K562 (cell line): ENCODE measurements at regions not wholly inside any gene's neighbourhood (a gene's known extent, or its start where the extent isn't known, plus 50 kb on each side); places are given as distances from the start of the nearest gene placed in this dataset.

Experiments
- ATAC-seq: fragments of 200-7000 bp; cut with Tn5 transposase; 3 replicates; pipeline ENCODE4 v1.9.1; 2020; ENCODE audit warnings: moderate library complexity
- BruUV-seq: library from RNA; stranded (reverse); fragments of 400-500 nt; replicated peaks from 2 replicates; lab custom pipeline; 2021; lab: Mats Ljungman, UMichigan
- CTCF ChIA-PET: fragments of 300-600 bp; formaldehyde crosslinking; extraction: SDS; loops from one replicate; lab custom pipeline; 2021; ENCODE audit warnings: low intra/inter-chr PET ratio; lab: Yijun Ruan, JAX
- POLR2A ChIA-PET: fragments of 300-600, 350-650 bp; sonication (Branson Sonifier 250); formaldehyde crosslinking; extraction: SDS; loops from one replicate; lab custom pipeline; 2021; ENCODE audit warnings: antibody characterized with exemption, inconsistent platforms; lab: Yijun Ruan, JAX
- DNase-seq, 4 experiments: peaks; one replicate each; pipeline versions ENCODE4 v3.0.0 to v3.0.0-alpha.2; 2011 to 2018; ENCODE audit warnings: low spot score in 3 of 4, mixed read lengths in 3 of 4; ENCODE audit errors: extremely low read depth in 1 of 4
- FAIRE-seq: peaks from 2 replicates; lab custom pipeline; 2011; peaks lifted over from hg19 to GRCh38; lab: Jason Lieb, UNC
- H2AFZ ChIP-seq: 2 replicates; pipeline ENCODE4 v1.6.0; 2011; ENCODE audit warnings: low read depth, low read length, control low read depth, inconsistent platforms
- H3K27ac ChIP-seq: fragments of 200-600 bp; 3 replicates; pipeline ENCODE4 v1.8.0; 2011; ENCODE audit warnings: low read depth, mild to moderate bottlenecking, control low read depth, inconsistent platforms, low read length, moderate library complexity, mixed read lengths; ENCODE audit errors: extremely low read depth
- H3K27me3 ChIP-seq, 2 experiments: fragments of 300-600 bp in 1 of 2; 2 replicates in 1 of 2; 3 replicates in 1 of 2; pipeline versions ENCODE4 v1.6.0 to v1.8.0; 2011; ENCODE audit warnings: inconsistent platforms in 2 of 2, low read length in 2 of 2, mild to moderate bottlenecking in 1 of 2, mixed read lengths in 1 of 2, moderate library complexity in 1 of 2; ENCODE audit not compliant: control insufficient read depth in 2 of 2, insufficient read depth in 2 of 2
- H3K36me3 ChIP-seq: fragments of 300-600 bp; 3 replicates; pipeline ENCODE4 v1.8.0; 2011; ENCODE audit warnings: mild to moderate bottlenecking, low read length, inconsistent platforms; ENCODE audit not compliant: control insufficient read depth, insufficient read depth
- H3K4me1 ChIP-seq, 2 experiments: fragments of 200-600 bp in 1 of 2; replicated peaks in 1 of 2; 2 replicates in 1 of 2; 3 replicates in 1 of 2; pipeline versions ENCODE4 v1.5.1 to v1.8.0; 2011; ENCODE audit warnings: inconsistent platforms in 2 of 2, low read length in 2 of 2, mild to moderate bottlenecking in 1 of 2, mixed read lengths in 1 of 2, moderate library complexity in 1 of 2; ENCODE audit not compliant: control insufficient read depth in 2 of 2, insufficient read depth in 2 of 2
- H3K4me2 ChIP-seq: 2 replicates; pipeline ENCODE4 v1.6.1; 2011; ENCODE audit warnings: low read length, control low read depth, inconsistent platforms, mixed read lengths; ENCODE audit not compliant: insufficient read depth
- H3K4me3 ChIP-seq: fragments of 200-600 bp; sonication (generic), shearing (Covaris generic); 2 replicates; pipeline ENCODE4 v1.5.1; 2016; ENCODE audit warnings: control low read depth, inconsistent platforms
- H3K79me2 ChIP-seq: fragments of 200-600 bp; 3 replicates; pipeline ENCODE4 v1.8.0; 2011; ENCODE audit warnings: low read length, inconsistent platforms; ENCODE audit not compliant: control insufficient read depth, insufficient read depth
- H3K9ac ChIP-seq, 2 experiments: 2 replicates each; pipeline versions ENCODE4 v1.6.0 to v1.6.1; 2011; ENCODE audit warnings: low read depth in 2 of 2, low read length in 2 of 2, control low read depth in 1 of 2, inconsistent platforms in 1 of 2, mild to moderate bottlenecking in 1 of 2, mixed read lengths in 1 of 2; ENCODE audit not compliant: insufficient read depth in 1 of 2
- H3K9me1 ChIP-seq: one replicate; pipeline ENCODE4 v1.6.0; 2011; ENCODE audit warnings: inconsistent platforms, mild to moderate bottlenecking, low read length, moderate library complexity; ENCODE audit not compliant: control insufficient read depth, insufficient read depth
- H3K9me3 ChIP-seq: replicated peaks from 2 replicates; pipeline ENCODE4 v1.5.1; 2011; ENCODE audit warnings: low read depth, low read length, inconsistent platforms; ENCODE audit not compliant: control insufficient read depth, insufficient read depth
- H4K20me1 ChIP-seq: replicated peaks from 2 replicates; pipeline ENCODE4 v1.6.1; 2011; ENCODE audit warnings: low read length, inconsistent platforms, mixed read lengths; ENCODE audit not compliant: control insufficient read depth, insufficient read depth
- ARID3A ChIP-seq: IDR thresholded peaks from 2 replicates; pipeline ENCODE4 v1.6.1; 2012; ENCODE audit warnings: low read depth, low read length, improper control_type of control experiment, borderline replicate concordance
- BACH1 ChIP-seq: fragments of 200-800 bp; sonication (Bioruptor generic); IDR thresholded peaks from 2 replicates; pipeline ENCODE4 v1.6.1; 2016; ENCODE audit warnings: missing genetic modification characterization, missing compliant biosample characterization
- CBX5 ChIP-seq: IDR thresholded peaks from 2 replicates; pipeline ENCODE4 v1.6.1; 2014; ENCODE audit warnings: low read depth, borderline replicate concordance
- DPF2 ChIP-seq: fragments of 450-650 bp; IDR thresholded peaks from 2 replicates; pipeline ENCODE4 v1.6.1; 2016
- FOXK1 ChIP-seq: sonication (generic); formaldehyde crosslinking; IDR thresholded peaks from 2 replicates; pipeline ENCODE4 v1.8.0; 2022; ENCODE audit warnings: missing genetic modification reagents, mild to moderate bottlenecking, borderline replicate concordance
- FOXK2 ChIP-seq, 2 experiments: fragments of 450-650 bp; IDR thresholded peaks in 1 of 2; conservative IDR thresholded peaks in 1 of 2; 2 replicates each; pipeline ENCODE4 v1.6.1; 2016; ENCODE audit warnings: low read depth in 2 of 2, mild to moderate bottlenecking in 1 of 2
- KAT2B ChIP-seq: IDR thresholded peaks from one replicate; pipeline ENCODE4 v1.6.1; 2012; ENCODE audit warnings: low read depth, mild to moderate bottlenecking, control low read depth, inconsistent platforms, low read length, moderate library complexity
- LEF1 ChIP-seq: fragments of 450-650 bp; IDR thresholded peaks from 2 replicates; pipeline ENCODE4 v1.6.1; 2016; ENCODE audit warnings: mild to moderate bottlenecking
- MED1 ChIP-seq: sonication (generic); formaldehyde crosslinking; IDR thresholded peaks from 2 replicates; pipeline ENCODE4 v1.8.1; 2023; ENCODE audit warnings: missing genetic modification reagents, borderline replicate concordance
- NFE2 ChIP-seq: IDR thresholded peaks from 2 replicates; pipeline ENCODE4 v1.6.1; 2014; ENCODE audit warnings: antibody characterized with exemption, low read depth
- SMARCA4 ChIP-seq: fragments of 450-650 bp; IDR thresholded peaks from 2 replicates; pipeline ENCODE4 v1.6.1; 2016
- SPI1 ChIP-seq: IDR thresholded peaks from 2 replicates; pipeline ENCODE4 v1.6.1; 2011; ENCODE audit warnings: low read depth, low read length, control low read depth, borderline replicate concordance
- TAF15 ChIP-seq: fragments of 200-400 bp; formaldehyde crosslinking; IDR thresholded peaks from 2 replicates; pipeline ENCODE4 v1.6.1; 2017; ENCODE audit warnings: mild to moderate bottlenecking, low read depth, low read length, moderate library complexity
- TCF7 ChIP-seq: sonication (generic); IDR thresholded peaks from 2 replicates; pipeline ENCODE4 v1.6.1; 2016; ENCODE audit warnings: antibody characterized with exemption, borderline replicate concordance
- TEAD4 ChIP-seq, 2 experiments: sonication (generic) in 1 of 2; formaldehyde crosslinking in 1 of 2; IDR thresholded peaks; 2 replicates each; pipeline versions ENCODE4 v1.6.1 to v1.8.0; 2012 to 2022; ENCODE audit warnings: borderline replicate concordance in 1 of 2, inconsistent platforms in 1 of 2, low read length in 1 of 2, mild to moderate bottlenecking in 1 of 2, missing genetic modification reagents in 1 of 2
- ZBTB33 ChIP-seq: sonication (generic); formaldehyde crosslinking; IDR thresholded peaks from 2 replicates; pipeline ENCODE4 v1.8.1; 2023; ENCODE audit warnings: mild to moderate bottlenecking, missing genetic modification reagents
- ZNF224 ChIP-seq: sonication (generic); formaldehyde crosslinking; IDR thresholded peaks from 2 replicates; pipeline ENCODE4 v1.8.0; 2022; ENCODE audit warnings: mild to moderate bottlenecking, missing genetic modification reagents
- ZNF699 ChIP-seq: fragments of 250-450 bp; sonication (Bioruptor Pico); IDR thresholded peaks from 2 replicates; pipeline ENCODE4 v1.8.0; 2021; ENCODE audit warnings: mild to moderate bottlenecking, moderate library complexity; ENCODE audit not compliant: insufficient replicate concordance
- WGBS: fragments of 100-300 bp; shearing (Covaris generic); methylation state at CpG from one replicate; pipeline ENCODE4 v1.1.6; 2016; ENCODE audit warnings: low coverage, mixed read lengths; ENCODE audit not compliant: insufficient coverage; ENCODE audit errors: missing lambda C conversion rate; 5-methylcytosine and 5-hydroxymethylcytosine counted together
- in situ Hi-C: fragments of 300-500 bp; cut with MboI; formaldehyde crosslinking; loops from 4 replicates; pipeline ENCODE4 v1.15.0; 2018; ENCODE audit warnings: inconsistent platforms, mixed read lengths
- intact Hi-C: fragments of 100-400 bp; cut with micrococcal nuclease; formaldehyde crosslinking; loops from 2 replicates; pipeline ENCODE4 v1.14.2; 2022

DNA sequence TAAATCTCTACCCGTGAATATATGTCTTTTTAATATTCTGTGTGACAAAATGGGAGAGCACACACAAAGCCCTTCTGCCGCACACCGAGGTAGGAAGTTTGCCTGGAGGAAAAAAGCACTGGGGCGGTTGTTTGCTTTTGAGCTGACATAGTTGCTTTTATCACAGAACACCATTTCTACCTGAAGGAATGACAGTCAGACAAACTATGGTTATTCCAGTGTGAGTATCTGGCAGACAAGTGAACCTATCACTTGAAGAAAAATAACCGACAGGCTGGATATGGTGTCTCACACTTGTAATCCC lies 67.6 kb upstream of the SERTAD2 start (continued):
- TF ChIP-seq ZBTB33, result no peak

DNA sequence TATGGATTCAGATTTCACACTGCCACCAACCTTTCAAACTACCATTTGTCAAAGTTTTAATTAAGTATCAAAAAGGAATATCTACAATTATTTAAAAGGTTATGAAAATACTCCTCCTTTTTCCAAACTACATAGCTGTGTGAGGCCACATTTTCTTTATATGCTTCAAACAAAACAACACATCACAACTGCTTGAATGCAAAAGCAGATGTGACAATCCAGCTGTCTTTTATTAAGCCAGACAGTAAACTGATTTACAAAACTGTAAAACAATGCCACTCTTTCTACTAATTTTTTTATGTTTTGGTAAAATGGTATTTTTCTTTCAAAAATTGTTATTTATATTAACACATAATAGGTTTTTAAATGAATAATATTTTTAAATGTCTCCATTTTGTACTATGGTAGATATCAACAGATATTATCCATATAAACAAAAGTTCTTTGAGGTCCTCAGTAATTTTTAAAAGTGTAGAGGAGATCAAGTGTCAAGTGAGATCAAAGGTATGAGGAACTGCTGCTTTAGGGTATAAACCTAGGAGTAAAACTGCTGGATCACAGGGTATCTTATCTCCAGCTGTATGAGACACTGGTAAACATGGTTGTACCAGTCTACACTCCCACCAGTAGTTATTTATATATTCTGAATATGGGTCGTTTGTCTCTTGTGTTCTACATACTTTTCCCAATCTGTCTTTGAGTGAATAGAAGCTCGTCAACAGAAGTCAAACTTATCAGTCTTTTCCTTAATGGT lies 68.8 kb upstream of the SERTAD2 start:
- Histone ChIP-seq H3K9me1 (no peaks in the 10 kb centered on the region), H3K9me3 (no peaks in the 10 kb centered on the region), H3K36me3 (no peaks in the 10 kb centered on the region), H3K27ac (no peak overlapping the region), H3K79me2 (no peaks in the 10 kb centered on the region), H3K4me2 (no peak overlapping the region), H3K9ac (no peak overlapping the region), H3K4me1 (peaks cover 0 to 10% of the 10 kb centered on the region in 2 experiments; a peak in 3 of 5 replicates), H2AFZ (no peak overlapping the region), H3K4me3 (no peak overlapping the region), H3K27me3 (no peaks in the 10 kb centered on the region), H4K20me1 (no peaks in the 10 kb centered on the region)
- no TSS peak for BruUV-seq
- FAIRE-seq (no peak), DNase-seq (peak in 2 of 4 experiments; percentile 21 to 29), ATAC-seq (peak; percentile 46; the same call in 2 of the 3 replicates)
- ChIA-PET CTCF (no interaction called here), POLR2A (interaction anchor here (0.7 to 1.9 kb wide), 9 partner anchors 9 to 137 kb away, joined by 3 to 10 read pairs (median 4); partner anchors contain the start of gene SERTAD2)
- in situ Hi-C loops (no loop called here), intact Hi-C loops (no loop called here)
- WGBS, result 11% methylated on average over 2 of the region's 2 CpGs
- TF ChIP-seq TCF7 (0 out of 2 replicates have a peak, but pooled peaks have one; percentile 55), TAF15 (no peak), ZNF699 (no peak), SPI1 (peak; percentile 68), BACH1 (tag) (no peak), SMARCA4 (0 out of 2 replicates have a peak, but pooled peaks have one; percentile 20), FOXK2 (conservative IDR thresholded peaks at IDR 0.05 in 1 of 2, IDR thresholded peaks at IDR 0.05 in 1 of 2; ENCODE audit: low read depth in 2 of 2) (peak; percentile 51 to 58; a peak in 2 of 4 replicates), TEAD4 (IDR thresholded peaks at IDR 0.05; ENCODE audit: low read length) (no peak), TEAD4 (CRISPR knock-in tag; IDR thresholded peaks at IDR 0.05; ENCODE audit: borderline replicate concordance) (no peak), LEF1 (0 out of 2 replicates have a peak, but pooled peaks have one; percentile 56), KAT2B (no peak), DPF2 (peak; percentile 52; the same call in 1 of the 2 replicates), FOXK1 (CRISPR knock-in tag) (no peak), CBX5 (no peak), MED1 (CRISPR knock-in tag) (no peak), ARID3A (no peak), NFE2 (peak; percentile 54; the same call in 1 of the 2 replicates), ZNF224 (CRISPR knock-in tag) (no peak)
